ENCODE measurements at regions not wholly inside any gene's neighbourhood (a gene's known extent, or its start where the extent isn't known, plus 50 kb on each side); places are given as distances from the start of the nearest gene placed in this dataset.

GRCh38 chr18:78330766-78331165, 648.9 kb upstream of the SALL3 start:
- no peak for DNase-seq (ENCODE audit: low read depth in 2 of 2)

GRCh38 chr18:78352910-78353309, 626.7 kb upstream of the SALL3 start:
- no peak for DNase-seq (ENCODE audit: low read depth in 2 of 2)

- no peak for DNase-seq (ENCODE audit: low read depth in 2 of 2)
Measured at GRCh38 chr18:78362198-78362597, 617.4 kb upstream of the SALL3 start.

- DNase-seq (ENCODE audit: low read depth in 2 of 2): no peak
Measured at GRCh38 chr18:78363556-78364387, 615.8 kb upstream of the SALL3 start.

GRCh38 chr18:78364388-78364960, 615.1 kb upstream of the SALL3 start:
- DNase-seq (ENCODE audit: low read depth in 2 of 2): no peak

GRCh38 chr18:78367996-78368395, 611.6 kb upstream of the SALL3 start:
- no peak for DNase-seq (ENCODE audit: low read depth in 2 of 2)

GRCh38 chr18:78368726-78369125, 610.9 kb upstream of the SALL3 start:
- no peak for DNase-seq (ENCODE audit: low read depth in 2 of 2)

GRCh38 chr18:78376046-78376445, 603.6 kb upstream of the SALL3 start:
- DNase-seq (ENCODE audit: low read depth in 2 of 2): no peak

- DNase-seq (ENCODE audit: low read depth in 2 of 2): no peak
Measured at GRCh38 chr18:78378403-78378802, 601.2 kb upstream of the SALL3 start.

GRCh38 chr18:78378983-78379382, 600.6 kb upstream of the SALL3 start:
- no peak for DNase-seq (ENCODE audit: low read depth in 2 of 2)

- no peak for DNase-seq (ENCODE audit: low read depth in 2 of 2)
Measured at GRCh38 chr18:78390348-78390951, 589.2 kb upstream of the SALL3 start.

- DNase-seq (ENCODE audit: low read depth in 2 of 2): no peak
Measured at GRCh38 chr18:78390952-78391348, 588.7 kb upstream of the SALL3 start.

- no peak for DNase-seq (ENCODE audit: low read depth in 2 of 2)
Measured at GRCh38 chr18:78393086-78393862, 586.3 kb upstream of the SALL3 start.

GRCh38 chr18:78396077-78396476, 583.5 kb upstream of the SALL3 start:
- DNase-seq (ENCODE audit: low read depth in 2 of 2): no peak

GRCh38 chr18:78396756-78397155, 582.9 kb upstream of the SALL3 start:
- no peak for DNase-seq (ENCODE audit: low read depth in 2 of 2)

- no peak for DNase-seq (ENCODE audit: low read depth in 2 of 2)
Measured at GRCh38 chr18:78399992-78400503, 579.6 kb upstream of the SALL3 start.

- DNase-seq (ENCODE audit: low read depth in 2 of 2): no peak
Measured at GRCh38 chr18:78402440-78402839, 577.2 kb upstream of the SALL3 start.

GRCh38 chr18:78402966-78403365, 576.7 kb upstream of the SALL3 start:
- no peak for DNase-seq (ENCODE audit: low read depth in 2 of 2)

GRCh38 chr18:78403371-78403770, 576.2 kb upstream of the SALL3 start:
- no peak for DNase-seq (ENCODE audit: low read depth in 2 of 2)

GRCh38 chr18:78405763-78406162, 573.9 kb upstream of the SALL3 start:
- no peak for DNase-seq (ENCODE audit: low read depth in 2 of 2)

- DNase-seq (ENCODE audit: low read depth in 2 of 2): no peak
Measured at GRCh38 chr18:78406743-78407465, 572.7 kb upstream of the SALL3 start.

Data from activated CD4-positive, alpha-beta T cell treated with anti-CD3 and anti-CD28 coated beads for 24 hours (primary cell).